ENCODE measurements at regions not wholly inside any gene's neighbourhood (a gene's known extent, or its start where the extent isn't known, plus 50 kb on each side); places are given as distances from the start of the nearest gene placed in this dataset.

- TF ChIP-seq, protein P1, sequence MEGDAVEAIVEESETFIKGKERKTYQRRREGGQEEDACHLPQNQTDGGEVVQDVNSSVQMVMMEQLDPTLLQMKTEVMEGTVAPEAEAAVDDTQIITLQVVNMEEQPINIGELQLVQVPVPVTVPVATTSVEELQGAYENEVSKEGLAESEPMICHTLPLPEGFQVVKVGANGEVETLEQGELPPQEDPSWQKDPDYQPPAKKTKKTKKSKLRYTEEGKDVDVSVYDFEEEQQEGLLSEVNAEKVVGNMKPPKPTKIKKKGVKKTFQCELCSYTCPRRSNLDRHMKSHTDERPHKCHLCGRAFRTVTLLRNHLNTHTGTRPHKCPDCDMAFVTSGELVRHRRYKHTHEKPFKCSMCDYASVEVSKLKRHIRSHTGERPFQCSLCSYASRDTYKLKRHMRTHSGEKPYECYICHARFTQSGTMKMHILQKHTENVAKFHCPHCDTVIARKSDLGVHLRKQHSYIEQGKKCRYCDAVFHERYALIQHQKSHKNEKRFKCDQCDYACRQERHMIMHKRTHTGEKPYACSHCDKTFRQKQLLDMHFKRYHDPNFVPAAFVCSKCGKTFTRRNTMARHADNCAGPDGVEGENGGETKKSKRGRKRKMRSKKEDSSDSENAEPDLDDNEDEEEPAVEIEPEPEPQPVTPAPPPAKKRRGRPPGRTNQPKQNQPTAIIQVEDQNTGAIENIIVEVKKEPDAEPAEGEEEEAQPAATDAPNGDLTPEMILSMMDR (IDR thresholded peaks at IDR 0.05; ENCODE audit: insufficient read depth, low read length, severe bottlenecking): no peak
- DNase-seq (ENCODE audit: low read depth): no peak
- H3K36me3 ChIP-seq (ENCODE audit: control insufficient read depth, insufficient read depth, low read length): no peaks in the 10 kb centered on the region
- no peak overlapping the region for H3K4me3 ChIP-seq (ENCODE audit: low read depth, low read length)
- no peaks in the 10 kb centered on the region for H3K27me3 ChIP-seq (ENCODE audit: control insufficient read depth, insufficient read depth, low read length)
- no peak for FAIRE-seq
Observed at GRCh38 chr2:163884416-163884815, 148.6 kb upstream of the FIGN start.

GRCh38 chr2:163878718-163879117 is 142.9 kb upstream of the FIGN start:
- Histone ChIP-seq H3K36me3 (ENCODE audit: control insufficient read depth, insufficient read depth, low read length) (no peaks in the 10 kb centered on the region), H3K27me3 (ENCODE audit: control insufficient read depth, insufficient read depth, low read length) (no peaks in the 10 kb centered on the region), H3K4me3 (ENCODE audit: low read depth, low read length) (no peak overlapping the region)
- DNase-seq (ENCODE audit: low read depth) (peak; percentile 48), FAIRE-seq (peak; percentile 75)
- TF ChIP-seq, protein P1 (IDR thresholded peaks at IDR 0.05; ENCODE audit: insufficient read depth, low read length, severe bottlenecking): peak; percentile 72

DNA sequence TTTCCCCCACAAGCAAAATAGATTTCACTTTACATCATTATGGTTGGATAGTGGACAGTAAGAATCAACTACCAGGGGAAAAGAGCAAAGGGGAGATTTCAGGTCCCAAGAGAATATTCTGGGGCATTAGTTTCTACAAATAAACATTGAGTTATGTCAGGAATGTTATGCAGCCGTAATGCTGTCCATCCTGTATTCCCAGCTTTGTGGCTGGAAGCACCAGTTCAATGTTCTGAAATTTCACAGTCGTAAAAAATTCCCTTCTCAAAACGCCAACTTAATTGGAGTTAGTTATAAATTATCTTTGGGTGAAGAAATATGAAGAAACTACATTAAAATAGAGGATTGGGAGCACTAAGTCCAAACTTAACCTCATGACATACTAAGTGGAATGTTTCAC is 141.5 kb upstream of the FIGN start:
- H3K4me3 ChIP-seq (ENCODE audit: low read depth, low read length): no peak overlapping the region
- no peaks in the 10 kb centered on the region for H3K36me3 ChIP-seq (ENCODE audit: control insufficient read depth, insufficient read depth, low read length)
- no peak for FAIRE-seq
- DNase-seq (ENCODE audit: low read depth): peak; percentile 12
- no peaks in the 10 kb centered on the region for H3K27me3 ChIP-seq (ENCODE audit: control insufficient read depth, insufficient read depth, low read length)
- TF ChIP-seq, protein P1 (IDR thresholded peaks at IDR 0.05; ENCODE audit: insufficient read depth, low read length, severe bottlenecking): no peak

DNA sequence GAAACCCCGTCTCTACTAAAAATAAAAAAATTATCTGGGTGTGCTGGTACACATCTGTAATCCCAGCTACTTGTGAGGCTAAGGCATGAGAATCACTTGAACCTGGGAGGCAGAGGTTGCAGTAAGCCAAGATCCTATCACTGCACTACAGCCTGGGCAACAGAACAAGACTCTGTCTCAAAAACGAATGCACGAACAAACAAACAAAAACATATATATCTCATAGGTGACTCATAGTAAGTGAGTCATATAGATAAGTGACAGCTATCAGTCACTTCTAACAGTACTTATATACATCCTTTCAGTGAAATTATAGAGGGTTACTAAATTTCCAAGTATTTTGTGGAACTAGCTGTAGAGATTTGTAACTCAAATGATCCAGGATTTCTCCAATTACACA is 127.3 kb upstream of the FIGN start:
- DNase-seq (ENCODE audit: low read depth) (no peak), FAIRE-seq (no peak)
- no peak overlapping the region for H3K4me3 ChIP-seq (ENCODE audit: low read depth, low read length)
- TF ChIP-seq, protein P1 (IDR thresholded peaks at IDR 0.05; ENCODE audit: insufficient read depth, low read length, severe bottlenecking): no peak
- no peaks in the 10 kb centered on the region for H3K36me3 ChIP-seq (ENCODE audit: control insufficient read depth, insufficient read depth, low read length)
- no peaks in the 10 kb centered on the region for H3K27me3 ChIP-seq (ENCODE audit: control insufficient read depth, insufficient read depth, low read length)

GRCh38 chr2:163859951-163860350 is 124.1 kb upstream of the FIGN start:
- Histone ChIP-seq H3K27me3 (ENCODE audit: control insufficient read depth, insufficient read depth, low read length) (no peaks in the 10 kb centered on the region), H3K4me3 (ENCODE audit: low read depth, low read length) (no peak overlapping the region), H3K36me3 (ENCODE audit: control insufficient read depth, insufficient read depth, low read length) (no peaks in the 10 kb centered on the region)
- TF ChIP-seq, protein P1 (IDR thresholded peaks at IDR 0.05; ENCODE audit: insufficient read depth, low read length, severe bottlenecking): no peak
- FAIRE-seq (no peak), DNase-seq (ENCODE audit: low read depth) (no peak)

GRCh38 chr2:163856941-163857340 is 121.1 kb upstream of the FIGN start:
- FAIRE-seq: no peak
- DNase-seq (ENCODE audit: low read depth): peak; percentile 18
- TF ChIP-seq, protein P1 (IDR thresholded peaks at IDR 0.05; ENCODE audit: insufficient read depth, low read length, severe bottlenecking): no peak
- no peak overlapping the region for H3K4me3 ChIP-seq (ENCODE audit: low read depth, low read length)
- H3K27me3 ChIP-seq (ENCODE audit: control insufficient read depth, insufficient read depth, low read length): no peaks in the 10 kb centered on the region
- no peaks in the 10 kb centered on the region for H3K36me3 ChIP-seq (ENCODE audit: control insufficient read depth, insufficient read depth, low read length)

Data from bronchial epithelial cell (primary cell).